Mesothelial cell of epicardium (in vitro differentiated cells): ENCODE measurements at regions not wholly inside any gene's neighbourhood (a gene's known extent, or its start where the extent isn't known, plus 50 kb on each side); places are given as distances from the start of the nearest gene placed in this dataset.

Experiments used
- DNase-seq, 2 experiments: peaks; one replicate each; pipeline ENCODE4 v3.0.0; 2021; ENCODE audit warnings: low spot score in 2 of 2; ENCODE audit not compliant: unreplicated experiment in 2 of 2
- H3K27ac Mint-ChIP-seq: 2 replicates; pipeline ENCODE4 v1.8.0; 2021; ENCODE audit warnings: mixed read lengths
- H3K27me3 Mint-ChIP-seq: 2 replicates; pipeline ENCODE4 v1.8.0; 2021; ENCODE audit warnings: low read depth, mixed read lengths
- H3K36me3 Mint-ChIP-seq: 2 replicates; pipeline ENCODE4 v1.8.0; 2021; ENCODE audit warnings: mixed read lengths
- H3K4me1 Mint-ChIP-seq: 2 replicates; pipeline ENCODE4 v1.8.0; 2021; ENCODE audit warnings: mixed read lengths
- H3K4me3 Mint-ChIP-seq: 2 replicates; pipeline ENCODE4 v1.8.0; 2021; ENCODE audit warnings: mild to moderate bottlenecking, moderate library complexity, mixed read lengths
- H3K9me3 Mint-ChIP-seq: 2 replicates; pipeline ENCODE4 v1.8.0; 2021; ENCODE audit warnings: mixed read lengths
- TF ChIP-seq, protein P1 (sequence below): fragments of 200-600 bp; sonication (generic); IDR thresholded peaks from one replicate; pipeline ENCODE4 v1.5.0; 2021; ENCODE audit warnings: antibody characterized with exemption; ENCODE audit not compliant: unreplicated experiment

DNA sequence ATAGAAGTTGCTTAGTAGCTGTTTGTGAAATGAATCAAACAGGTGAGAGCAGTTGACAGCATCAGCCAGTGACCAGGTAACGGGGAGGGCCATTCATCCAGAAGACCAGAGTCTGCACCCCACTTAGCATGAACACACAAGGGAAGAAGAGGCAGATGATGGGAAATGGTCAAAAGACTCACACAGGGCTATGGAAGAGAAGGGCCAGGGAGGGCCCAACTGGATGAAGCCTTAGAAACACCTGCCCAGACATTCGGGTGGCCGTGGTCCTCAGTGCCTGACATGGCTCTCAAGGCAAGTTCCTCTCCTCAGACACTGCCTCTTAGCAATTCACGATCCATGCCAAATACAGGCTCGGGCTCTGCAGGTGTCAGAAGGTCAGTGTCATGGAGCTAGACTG, 354.1 kb downstream of the TCERG1L start:
- Mint-ChIP-seq H3K4me1 (no peaks in the 10 kb centered on the region), H3K4me3 (no peak overlapping the region), H3K9me3 (no peaks in the 10 kb centered on the region), H3K27me3 (no peaks in the 10 kb centered on the region), H3K27ac (no peak overlapping the region), H3K36me3 (no peaks in the 10 kb centered on the region)
- DNase-seq = no peak
- TF ChIP-seq, protein P1, sequence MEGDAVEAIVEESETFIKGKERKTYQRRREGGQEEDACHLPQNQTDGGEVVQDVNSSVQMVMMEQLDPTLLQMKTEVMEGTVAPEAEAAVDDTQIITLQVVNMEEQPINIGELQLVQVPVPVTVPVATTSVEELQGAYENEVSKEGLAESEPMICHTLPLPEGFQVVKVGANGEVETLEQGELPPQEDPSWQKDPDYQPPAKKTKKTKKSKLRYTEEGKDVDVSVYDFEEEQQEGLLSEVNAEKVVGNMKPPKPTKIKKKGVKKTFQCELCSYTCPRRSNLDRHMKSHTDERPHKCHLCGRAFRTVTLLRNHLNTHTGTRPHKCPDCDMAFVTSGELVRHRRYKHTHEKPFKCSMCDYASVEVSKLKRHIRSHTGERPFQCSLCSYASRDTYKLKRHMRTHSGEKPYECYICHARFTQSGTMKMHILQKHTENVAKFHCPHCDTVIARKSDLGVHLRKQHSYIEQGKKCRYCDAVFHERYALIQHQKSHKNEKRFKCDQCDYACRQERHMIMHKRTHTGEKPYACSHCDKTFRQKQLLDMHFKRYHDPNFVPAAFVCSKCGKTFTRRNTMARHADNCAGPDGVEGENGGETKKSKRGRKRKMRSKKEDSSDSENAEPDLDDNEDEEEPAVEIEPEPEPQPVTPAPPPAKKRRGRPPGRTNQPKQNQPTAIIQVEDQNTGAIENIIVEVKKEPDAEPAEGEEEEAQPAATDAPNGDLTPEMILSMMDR = no peak

DNA sequence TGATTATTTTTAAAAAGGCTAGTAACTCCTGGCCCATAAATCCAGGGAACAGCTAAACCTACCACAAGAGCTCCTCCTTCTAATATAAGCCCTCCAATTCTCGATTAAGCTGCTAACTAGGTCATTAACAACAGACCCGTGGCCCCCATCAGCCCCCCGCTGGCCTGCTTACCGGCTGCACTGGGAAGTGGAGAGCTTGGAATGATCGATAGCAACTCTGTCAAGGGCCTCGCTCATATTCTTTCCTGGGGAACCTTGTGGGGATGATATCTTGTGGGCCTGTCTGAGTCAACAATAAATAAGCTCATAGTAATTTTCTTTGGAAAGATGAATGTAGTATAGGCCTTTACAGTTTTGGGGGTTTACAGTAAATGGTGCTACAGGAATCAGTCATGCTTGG, 353.5 kb downstream of the TCERG1L start:
- H3K36me3 Mint-ChIP-seq = no peaks in the 10 kb centered on the region
- no peak overlapping the region for H3K4me3 Mint-ChIP-seq
- no peak overlapping the region for H3K27ac Mint-ChIP-seq
- H3K27me3 Mint-ChIP-seq = no peaks in the 10 kb centered on the region
- TF ChIP-seq, protein P1 = no peak
- H3K4me1 Mint-ChIP-seq = no peaks in the 10 kb centered on the region
- no peak for DNase-seq
- H3K9me3 Mint-ChIP-seq = no peaks in the 10 kb centered on the region

DNA sequence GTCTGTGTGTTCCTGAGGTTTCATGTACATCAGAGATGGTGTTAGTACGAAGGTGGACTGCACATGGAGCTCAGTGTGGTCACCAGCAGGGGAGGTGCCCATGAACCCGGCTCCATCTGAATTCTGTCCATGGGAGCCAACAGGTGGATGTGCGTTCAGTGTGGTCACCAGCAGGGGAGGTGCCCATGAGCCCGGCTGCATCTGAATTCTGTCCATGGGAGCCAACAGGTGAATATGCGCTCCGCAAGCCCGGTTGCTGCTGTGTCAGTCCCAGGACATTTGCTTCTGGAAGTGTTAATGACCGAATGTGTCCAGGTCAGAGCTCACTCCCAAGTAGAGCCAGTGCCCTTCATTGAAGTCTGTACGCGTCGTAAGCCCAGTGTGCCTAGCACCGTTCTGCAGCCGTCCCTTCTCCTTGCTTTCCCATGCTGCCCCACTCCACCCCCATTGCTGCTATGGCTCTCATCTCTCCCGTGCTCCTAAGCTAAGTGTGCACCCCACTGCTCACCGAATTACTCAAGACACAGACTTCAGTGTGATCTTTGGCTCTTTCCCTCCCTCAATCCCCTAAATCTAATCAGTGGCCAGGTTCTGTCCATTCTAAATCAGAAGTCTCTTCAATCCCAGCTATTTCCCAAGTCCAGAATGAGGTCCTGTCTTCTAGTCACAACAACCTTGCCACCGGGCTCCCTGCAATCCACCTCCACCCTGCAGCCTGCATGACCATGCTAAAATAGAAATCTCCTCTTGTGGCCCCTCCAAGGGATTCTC, 352.4 kb downstream of the TCERG1L start:
- DNase-seq = no peak
- no peaks in the 10 kb centered on the region for H3K36me3 Mint-ChIP-seq

DNA sequence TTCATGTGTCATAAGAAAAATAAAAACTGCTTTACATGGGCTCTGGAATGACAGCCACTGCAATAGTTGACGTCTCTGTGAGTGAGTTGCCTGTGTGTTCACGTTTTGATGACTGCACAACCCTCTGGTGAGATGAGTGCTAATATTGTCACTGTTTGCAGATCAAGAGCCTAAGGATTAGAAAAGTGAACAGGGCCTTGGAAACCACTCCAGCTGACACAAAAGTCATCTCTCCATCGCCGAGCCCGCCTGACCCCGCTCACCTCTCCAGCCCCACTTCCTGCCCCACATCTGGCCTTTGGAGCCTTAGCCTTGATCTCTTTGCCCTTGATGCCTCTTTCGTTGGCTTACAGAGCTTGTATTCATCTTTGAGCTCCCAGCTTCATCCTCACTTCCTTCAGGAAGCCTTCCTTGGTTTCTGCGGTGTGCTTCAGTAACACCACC, 351.7 kb downstream of the TCERG1L start:
- Mint-ChIP-seq H3K9me3 (no peaks in the 10 kb centered on the region), H3K4me3 (no peak overlapping the region), H3K27me3 (no peaks in the 10 kb centered on the region), H3K4me1 (no peaks in the 10 kb centered on the region), H3K36me3 (no peaks in the 10 kb centered on the region), H3K27ac (no peak overlapping the region)
- DNase-seq = no peak
- TF ChIP-seq, protein P1 = no peak

More for the DNA sequence above, 352.4 kb downstream of the TCERG1L start:
- Mint-ChIP-seq H3K27me3 (no peaks in the 10 kb centered on the region), H3K4me1 (no peaks in the 10 kb centered on the region), H3K27ac (no peak overlapping the region), H3K4me3 (no peak overlapping the region), H3K9me3 (no peaks in the 10 kb centered on the region)
- TF ChIP-seq, protein P1 = no peak

DNA sequence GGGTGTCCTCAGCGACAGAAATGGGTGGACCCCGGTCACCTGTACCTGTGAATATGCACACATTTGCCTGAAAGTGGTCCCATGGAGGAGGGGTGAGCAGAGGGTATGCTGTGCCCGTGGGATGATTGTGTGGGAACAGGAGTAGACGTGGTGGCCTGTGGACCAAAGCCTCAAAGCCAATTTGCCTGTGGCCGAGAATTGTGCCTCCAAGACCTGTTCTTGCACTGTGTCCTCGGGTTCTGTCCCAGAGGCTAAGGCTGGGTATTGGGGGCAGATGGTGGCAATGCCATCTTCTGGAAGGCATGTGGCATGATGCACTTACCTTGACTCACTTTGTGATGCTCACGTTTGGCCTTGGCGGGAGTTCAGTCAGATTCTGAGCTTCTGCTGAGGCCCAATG, 351.0 kb downstream of the TCERG1L start:
- no peak overlapping the region for H3K4me3 Mint-ChIP-seq
- H3K4me1 Mint-ChIP-seq = no peaks in the 10 kb centered on the region
- no peak for DNase-seq
- no peaks in the 10 kb centered on the region for H3K27me3 Mint-ChIP-seq
- no peaks in the 10 kb centered on the region for H3K9me3 Mint-ChIP-seq
- TF ChIP-seq, protein P1 = no peak
- H3K27ac Mint-ChIP-seq = no peak overlapping the region
- no peaks in the 10 kb centered on the region for H3K36me3 Mint-ChIP-seq
